ENCODE measurements at regions not wholly inside any gene's neighbourhood (a gene's known extent, or its start where the extent isn't known, plus 50 kb on each side); places are given as distances from the start of the nearest gene placed in this dataset.

- H3K4me3 ChIP-seq = no peak overlapping the region
- TF ChIP-seq CTCF (IDR thresholded peaks at IDR 0.05) = no peak
- no peaks in the 10 kb centered on the region for H3K4me1 ChIP-seq
- no peak overlapping the region for H3K27ac ChIP-seq
- no peaks in the 10 kb centered on the region for H3K27me3 ChIP-seq (ENCODE audit: insufficient read depth in 3 of 3, low read length in 2 of 3)
- 93 to 96% (median 95%) methylated on average over 4 of the region's 4 CpGs for whole genome bisulfite sequencing, 3 donors
- no peak for DNase-seq
- no peaks in the 10 kb centered on the region for H3K36me3 ChIP-seq (ENCODE audit: insufficient read depth in 1 of 2, low read depth in 1 of 2)
- intact Hi-C loops (cut with DNase I) = no loop called here
- no peaks in the 10 kb centered on the region for H3K9me3 ChIP-seq
- ATAC-seq = no peak
Observed at GRCh38 chr7:84610390-84610789, 415.8 kb upstream of the SEMA3A start.

- intact Hi-C loops (cut with DNase I) = no loop called here
- Histone ChIP-seq H3K4me3 (no peak overlapping the region), H3K9me3 (no peaks in the 10 kb centered on the region), H3K4me1 (no peaks in the 10 kb centered on the region), H3K36me3 (ENCODE audit: insufficient read depth in 1 of 2, low read depth in 1 of 2) (no peaks in the 10 kb centered on the region), H3K27me3 (ENCODE audit: insufficient read depth in 3 of 3, low read length in 2 of 3) (no peaks in the 10 kb centered on the region), H3K27ac (no peak overlapping the region)
- WGBS, 3 donors = 86 to 89% (median 87%) methylated on average over 2 of the region's 2 CpGs
- no peak for ATAC-seq
- no peak for DNase-seq
- no peak for TF ChIP-seq CTCF (IDR thresholded peaks at IDR 0.05)
Observed at GRCh38 chr7:84605301-84605700, 410.7 kb upstream of the SEMA3A start.

GRCh38 chr7:84603545-84603944, 409.0 kb upstream of the SEMA3A start:
- H3K9me3 ChIP-seq = no peaks in the 10 kb centered on the region
- H3K27me3 ChIP-seq (ENCODE audit: insufficient read depth in 3 of 3, low read length in 2 of 3) = no peaks in the 10 kb centered on the region
- TF ChIP-seq CTCF (IDR thresholded peaks at IDR 0.05) = no peak
- intact Hi-C loops (cut with DNase I) = no loop called here
- H3K4me1 ChIP-seq = no peaks in the 10 kb centered on the region
- DNase-seq (no peak), ATAC-seq (no peak)
- no peak overlapping the region for H3K4me3 ChIP-seq
- 77 to 96% (median 94%) methylated on average over 5 of the region's 5 CpGs for WGBS, 3 donors
- no peak overlapping the region for H3K27ac ChIP-seq
- H3K36me3 ChIP-seq (ENCODE audit: insufficient read depth in 1 of 2, low read depth in 1 of 2) = no peaks in the 10 kb centered on the region

- ATAC-seq (no peak), DNase-seq (no peak)
- intact Hi-C loops (cut with DNase I) = no loop called here
- Histone ChIP-seq H3K27ac (no peak overlapping the region), H3K36me3 (ENCODE audit: insufficient read depth in 1 of 2, low read depth in 1 of 2) (no peaks in the 10 kb centered on the region), H3K27me3 (ENCODE audit: insufficient read depth in 3 of 3, low read length in 2 of 3) (no peaks in the 10 kb centered on the region), H3K4me3 (no peak overlapping the region), H3K9me3 (no peaks in the 10 kb centered on the region), H3K4me1 (no peaks in the 10 kb centered on the region)
- no peak for TF ChIP-seq CTCF (IDR thresholded peaks at IDR 0.05)
- WGBS, 3 donors = 75 to 84% (median 79%) methylated on average over 4 of the region's 4 CpGs
Observed at GRCh38 chr7:84595026-84595425, 400.4 kb upstream of the SEMA3A start.

GRCh38 chr7:84591897-84592296, 397.3 kb upstream of the SEMA3A start:
- H3K36me3 ChIP-seq (ENCODE audit: insufficient read depth in 1 of 2, low read depth in 1 of 2) = no peaks in the 10 kb centered on the region
- no peak for TF ChIP-seq CTCF (IDR thresholded peaks at IDR 0.05)
- H3K4me1 ChIP-seq = no peaks in the 10 kb centered on the region
- no peaks in the 10 kb centered on the region for H3K27me3 ChIP-seq (ENCODE audit: insufficient read depth in 3 of 3, low read length in 2 of 3)
- no peak overlapping the region for H3K27ac ChIP-seq
- no peaks in the 10 kb centered on the region for H3K9me3 ChIP-seq
- 91 to 97% (median 97%) methylated on average over 2 of the region's 2 CpGs for WGBS, 3 donors
- ATAC-seq = no peak
- no peak overlapping the region for H3K4me3 ChIP-seq
- intact Hi-C loops (cut with DNase I) = no loop called here
- no peak for DNase-seq
